NB4 (cell line): ENCODE measurements at regions not wholly inside any gene's neighbourhood (a gene's known extent, or its start where the extent isn't known, plus 50 kb on each side); places are given as distances from the start of the nearest gene placed in this dataset.

Experiments used
- MYC ChIP-seq: IDR thresholded peaks from 2 replicates; pipeline ENCODE4 v1.6.1; 2011; ENCODE audit warnings: low read depth, low read length
- POLR2A ChIP-seq: IDR thresholded peaks from 2 replicates; pipeline ENCODE4 v1.6.1; 2011; ENCODE audit warnings: mild to moderate bottlenecking; ENCODE audit not compliant: insufficient read length; ENCODE audit errors: extremely low read depth
- TF ChIP-seq, protein P1 (sequence below): IDR thresholded peaks from one replicate; pipeline ENCODE4 v1.5.1; 2012; ENCODE audit warnings: low read depth, low read length
- TF ChIP-seq, protein P2 (sequence below): IDR thresholded peaks from 2 replicates; pipeline ENCODE4 v1.6.1; 2011; ENCODE audit warnings: low read depth, low read length

DNA sequence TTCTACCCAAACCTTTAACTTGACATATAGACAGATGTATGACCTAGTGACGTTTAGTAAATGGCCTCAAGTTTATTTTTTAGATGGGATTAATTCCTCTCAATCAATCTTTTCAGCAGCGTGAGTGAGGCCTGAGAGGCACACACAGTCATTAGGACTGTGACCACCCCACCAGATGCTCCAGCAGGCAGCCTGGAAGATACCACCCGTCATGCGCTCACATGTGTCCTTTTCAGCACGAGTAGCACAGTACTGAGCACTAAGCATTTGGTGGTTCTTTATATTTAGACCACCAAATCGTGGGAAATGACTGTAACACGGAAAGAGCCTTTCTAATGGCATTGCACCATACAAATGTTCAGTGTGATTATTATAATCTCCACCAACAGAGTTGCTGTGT is 354.6 kb upstream of the DDI1 start:
- TF ChIP-seq, protein P1, sequence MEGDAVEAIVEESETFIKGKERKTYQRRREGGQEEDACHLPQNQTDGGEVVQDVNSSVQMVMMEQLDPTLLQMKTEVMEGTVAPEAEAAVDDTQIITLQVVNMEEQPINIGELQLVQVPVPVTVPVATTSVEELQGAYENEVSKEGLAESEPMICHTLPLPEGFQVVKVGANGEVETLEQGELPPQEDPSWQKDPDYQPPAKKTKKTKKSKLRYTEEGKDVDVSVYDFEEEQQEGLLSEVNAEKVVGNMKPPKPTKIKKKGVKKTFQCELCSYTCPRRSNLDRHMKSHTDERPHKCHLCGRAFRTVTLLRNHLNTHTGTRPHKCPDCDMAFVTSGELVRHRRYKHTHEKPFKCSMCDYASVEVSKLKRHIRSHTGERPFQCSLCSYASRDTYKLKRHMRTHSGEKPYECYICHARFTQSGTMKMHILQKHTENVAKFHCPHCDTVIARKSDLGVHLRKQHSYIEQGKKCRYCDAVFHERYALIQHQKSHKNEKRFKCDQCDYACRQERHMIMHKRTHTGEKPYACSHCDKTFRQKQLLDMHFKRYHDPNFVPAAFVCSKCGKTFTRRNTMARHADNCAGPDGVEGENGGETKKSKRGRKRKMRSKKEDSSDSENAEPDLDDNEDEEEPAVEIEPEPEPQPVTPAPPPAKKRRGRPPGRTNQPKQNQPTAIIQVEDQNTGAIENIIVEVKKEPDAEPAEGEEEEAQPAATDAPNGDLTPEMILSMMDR, result no peak
- TF ChIP-seq POLR2A (no peak), MYC (no peak)
- TF ChIP-seq, protein P2, sequence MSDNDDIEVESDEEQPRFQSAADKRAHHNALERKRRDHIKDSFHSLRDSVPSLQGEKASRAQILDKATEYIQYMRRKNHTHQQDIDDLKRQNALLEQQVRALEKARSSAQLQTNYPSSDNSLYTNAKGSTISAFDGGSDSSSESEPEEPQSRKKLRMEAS, result no peak
